Lung (tissue), 11 donors: ENCODE measurements at regions not wholly inside any gene's neighbourhood (a gene's known extent, or its start where the extent isn't known, plus 50 kb on each side); places are given as distances from the start of the nearest gene placed in this dataset.

Source experiments
- ATAC-seq: fragments of 200-7000 bp; cut with Tn5 transposase; one replicate; pipeline ENCODE4 v1.9.1; 2020; ENCODE audit warnings: moderate number of reproducible peaks; ENCODE audit not compliant: insufficient read depth, low FRiP score
- DNase-seq, 3 donors: peaks; one replicate each; pipeline ENCODE4 v3.0.0-alpha.2; 2013 to 2017
- H3K27ac ChIP-seq, 2 donors: one replicate each; pipeline ENCODE4 v1.5.1; 2013; ENCODE audit warnings: mild to moderate bottlenecking in 2 of 2, moderate library complexity in 2 of 2, control low read depth in 1 of 2, inconsistent platforms in 1 of 2, low read depth in 1 of 2, low read length in 1 of 2
- H3K27me3 ChIP-seq, 3 donors: one replicate each; pipeline ENCODE4 v1.5.1; 2013; ENCODE audit warnings: low read length in 2 of 3; ENCODE audit not compliant: control insufficient read depth in 3 of 3, insufficient read depth in 3 of 3
- H3K36me3 ChIP-seq, 4 donors: one replicate each; pipeline ENCODE4 v1.5.1; 2013; ENCODE audit warnings: low read length in 4 of 4, mild to moderate bottlenecking in 1 of 4, moderate library complexity in 1 of 4; ENCODE audit not compliant: control insufficient read depth in 4 of 4, insufficient read depth in 4 of 4
- H3K4me1 ChIP-seq, 5 donors: one replicate each; pipeline ENCODE4 v1.5.1; 2013; ENCODE audit warnings: low read length in 5 of 5, mild to moderate bottlenecking in 2 of 5, moderate library complexity in 1 of 5; ENCODE audit not compliant: control insufficient read depth in 5 of 5, insufficient read depth in 5 of 5
- H3K4me3 ChIP-seq: one replicate; pipeline ENCODE4 v1.5.1; 2013; ENCODE audit warnings: mild to moderate bottlenecking, control low read depth, moderate library complexity
- H3K9ac ChIP-seq, 2 donors: one replicate each; pipeline ENCODE4 v1.5.1; 2013; ENCODE audit warnings: low read length in 2 of 2, control low read depth in 1 of 2; ENCODE audit not compliant: insufficient read depth in 1 of 2
- H3K9me3 ChIP-seq, 4 donors: one replicate each; pipeline ENCODE4 v1.5.1; 2013; ENCODE audit warnings: low read length in 3 of 4, mild to moderate bottlenecking in 1 of 4, moderate library complexity in 1 of 4; ENCODE audit not compliant: control insufficient read depth in 4 of 4, insufficient read depth in 3 of 4
- CTCF ChIP-seq: IDR thresholded peaks from 2 replicates; pipeline ENCODE4 v1.5.1; 2012; ENCODE audit warnings: mild to moderate bottlenecking; ENCODE audit errors: control extremely low read depth, extremely low read depth
- WGBS, 2 donors: extraction: QIAGEN DNeasy Blood & Tissue Kit; methylation state at CpG; one replicate each; pipeline ENCODE4 v1.1.7; 2013; 5-methylcytosine and 5-hydroxymethylcytosine counted together
- donor health status: control.
- donor health status: control.
- donor health status: Bipolar disorder and iron deficiency.
- donor health status: healthy.
- donor health status: DM: yes; HTN: yes; CAD: no.

DNA sequence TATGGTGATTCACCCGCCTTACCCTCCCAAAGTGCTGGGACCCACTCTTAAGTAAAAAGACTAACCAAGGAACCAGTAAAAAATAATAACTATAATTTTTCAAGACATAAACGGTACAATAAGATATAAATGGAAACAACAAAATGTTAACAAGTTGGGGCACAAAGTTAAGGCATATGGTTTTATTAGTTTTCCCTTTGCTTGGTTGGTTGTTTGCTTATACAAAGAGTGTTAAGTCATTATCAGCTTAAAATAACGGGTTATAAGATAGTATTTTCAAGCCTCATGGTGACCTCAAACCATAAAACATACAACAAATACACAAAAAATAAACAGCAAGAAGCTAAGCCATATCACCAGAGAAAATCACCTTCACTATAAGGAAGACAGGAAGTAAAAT is 406.1 kb downstream of the SEC23A start:
- Histone ChIP-seq H3K4me1 (no peaks in the 10 kb centered on the region), H3K27me3 (no peaks in the 10 kb centered on the region), H3K27ac (no peak overlapping the region), H3K9me3 (peaks cover 0 to 6% (median 1%) of the 10 kb centered on the region in 4 donors), H3K36me3 (no peaks in the 10 kb centered on the region), H3K4me3 (no peak overlapping the region), H3K9ac (no peak overlapping the region)
- ATAC-seq, result no peak
- 62 to 87% methylated on average over 3 of the region's 3 CpGs for WGBS, 2 donors
- no peak for DNase-seq
- TF ChIP-seq CTCF, result no peak

DNA sequence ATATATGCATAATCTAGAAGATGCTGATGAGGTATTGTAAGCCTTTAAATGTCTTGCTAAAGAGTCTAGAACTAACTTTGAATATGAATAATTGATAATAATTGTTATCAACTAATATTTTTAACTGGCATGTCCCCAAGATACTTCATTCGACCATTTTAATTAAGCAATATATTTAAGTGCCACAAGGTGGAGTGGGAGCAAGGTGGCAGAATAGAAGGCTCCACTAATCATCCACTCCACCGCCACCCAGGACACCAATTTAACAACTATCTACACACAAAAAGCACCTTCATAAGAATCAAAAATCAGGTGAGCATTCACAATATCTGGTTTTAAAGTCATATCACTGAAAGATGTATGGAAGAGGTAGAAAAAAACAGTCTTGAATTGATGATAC is 409.6 kb downstream of the SEC23A start:
- TF ChIP-seq CTCF, result no peak
- Histone ChIP-seq H3K36me3 (no peaks in the 10 kb centered on the region), H3K4me1 (no peaks in the 10 kb centered on the region), H3K27me3 (no peaks in the 10 kb centered on the region), H3K4me3 (no peak overlapping the region), H3K9ac (no peak overlapping the region), H3K27ac (no peak overlapping the region), H3K9me3 (peaks cover 0 to 6% (median 1%) of the 10 kb centered on the region in 4 donors)
- ATAC-seq (no peak), DNase-seq (no peak)
- WGBS, 2 donors, result 83 to 85% methylated on average over 2 of the region's 2 CpGs

DNA sequence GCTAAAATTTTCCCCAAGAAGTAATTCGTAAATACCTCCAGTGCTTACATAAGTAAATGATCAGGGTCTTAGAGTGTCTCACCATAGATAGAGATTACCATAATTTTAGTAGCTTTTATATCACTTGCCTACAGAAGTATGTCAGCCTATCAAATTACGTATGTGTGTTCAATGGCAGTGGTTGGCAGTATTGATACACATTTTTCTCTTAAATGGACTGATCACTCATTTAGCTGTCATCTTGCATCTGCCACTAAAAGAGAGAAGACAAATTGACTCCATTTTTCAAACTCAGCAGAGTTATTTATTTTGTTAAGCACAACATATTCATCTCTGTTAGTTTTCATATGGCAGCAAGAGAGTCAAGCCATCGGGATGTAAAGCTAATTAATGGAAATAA is 413.1 kb upstream of the CLEC14A start:
- Histone ChIP-seq H3K9ac (no peak overlapping the region), H3K4me1 (no peaks in the 10 kb centered on the region), H3K36me3 (no peaks in the 10 kb centered on the region), H3K27ac (no peak overlapping the region), H3K27me3 (no peaks in the 10 kb centered on the region), H3K4me3 (no peak overlapping the region), H3K9me3 (no peaks in the 10 kb centered on the region)
- DNase-seq, result no peak
- 82 to 85% methylated on average over 3 of the region's 3 CpGs for WGBS, 2 donors
- ATAC-seq, result no peak
- no peak for TF ChIP-seq CTCF

DNA sequence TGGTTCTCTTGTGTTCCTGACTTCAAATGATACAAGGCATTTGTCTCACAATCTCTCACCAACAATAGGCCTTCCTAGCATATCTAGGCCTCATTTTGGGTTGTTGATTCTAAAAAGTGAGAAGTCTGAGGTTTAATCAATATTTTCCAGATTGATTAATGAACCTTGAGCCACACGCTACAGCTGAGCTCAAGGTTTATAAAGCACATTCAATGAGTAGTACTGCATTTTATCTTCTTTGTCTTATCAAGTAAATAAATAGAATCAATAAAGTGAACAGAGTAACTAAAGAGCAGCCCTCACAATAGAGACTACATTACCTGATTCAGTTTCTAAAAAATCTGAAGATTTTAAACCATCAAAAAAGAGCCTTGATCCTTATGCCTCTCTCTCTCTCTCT is 407.5 kb upstream of the CLEC14A start:
- H3K36me3 ChIP-seq, result no peaks in the 10 kb centered on the region
- DNase-seq (no peak), ATAC-seq (no peak)
- H3K4me3 ChIP-seq, result no peak overlapping the region
- no peak overlapping the region for H3K27ac ChIP-seq
- H3K9me3 ChIP-seq, result no peaks in the 10 kb centered on the region
- 89 to 91% methylated on average over 1 of the region's 1 CpG for WGBS, 2 donors
- no peaks in the 10 kb centered on the region for H3K4me1 ChIP-seq
- H3K27me3 ChIP-seq, result no peaks in the 10 kb centered on the region
- H3K9ac ChIP-seq, result no peak overlapping the region
- no peak for TF ChIP-seq CTCF
